HG03066 (cell line): ENCODE measurements at regions not wholly inside any gene's neighbourhood (a gene's known extent, or its start where the extent isn't known, plus 50 kb on each side); places are given as distances from the start of the nearest gene placed in this dataset.
"Not testable (repeated sequence)": the region's sequence is repeated elsewhere in the genome, so short reads cannot be mapped to it uniquely, and the experiment has no call there.

Experiments used
- ATAC-seq: cut with Tn5 transposase; IDR thresholded peaks from one replicate; pipeline ENCODE4 v1.9.1; 2021; ENCODE audit warnings: low read depth; ENCODE audit not compliant: unreplicated experiment

- ATAC-seq = no peak
Measured at GRCh38 chr2:111250448-111251030, 129.8 kb downstream of the BCL2L11 start.

DNA sequence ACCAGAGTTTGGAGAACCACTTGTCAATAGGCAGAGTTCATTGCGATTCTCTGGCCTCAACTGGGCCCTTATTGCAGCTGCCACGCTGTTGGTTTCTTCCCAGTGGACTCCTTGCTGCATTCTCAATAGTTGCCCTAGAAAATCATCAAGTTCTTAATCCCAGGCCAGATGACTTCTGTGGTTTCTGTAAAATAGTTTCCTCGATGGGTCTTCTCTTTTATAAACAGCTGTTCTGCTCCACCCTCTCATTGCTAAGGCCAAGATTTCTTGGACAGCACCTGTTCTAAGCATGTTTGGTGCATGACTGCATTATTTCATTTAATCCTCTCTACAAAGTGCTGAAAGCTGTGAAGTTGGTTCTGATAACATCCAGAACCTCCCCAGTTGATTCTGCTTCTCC lies 131.0 kb downstream of the BCL2L11 start:
- ATAC-seq = no peak

DNA sequence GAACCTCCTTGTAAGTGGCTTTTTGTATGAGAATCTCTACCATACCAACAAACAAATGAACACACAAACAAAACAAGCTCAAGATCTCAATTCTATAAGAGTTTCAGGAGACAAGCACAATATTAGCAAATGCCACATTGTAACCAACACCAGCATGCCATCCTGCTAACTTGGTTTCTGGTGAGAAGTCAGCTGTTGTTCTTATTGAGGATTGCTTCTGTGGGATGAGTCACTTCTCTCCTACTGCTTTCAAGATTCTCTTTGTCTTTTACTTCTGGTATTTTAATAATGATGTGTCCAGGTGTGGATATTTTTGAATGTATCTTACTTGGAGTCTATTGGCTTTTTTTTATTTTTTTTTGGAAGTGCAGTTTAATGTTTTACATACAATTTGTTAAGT lies 131.7 kb downstream of the BCL2L11 start:
- ATAC-seq = no peak

GRCh38 chr2:111254916-111255315 lies 134.2 kb downstream of the BCL2L11 start:
- not testable (repeated sequence) for ATAC-seq

GRCh38 chr2:111256628-111257027 lies 135.9 kb downstream of the BCL2L11 start:
- not testable (repeated sequence) for ATAC-seq

DNA sequence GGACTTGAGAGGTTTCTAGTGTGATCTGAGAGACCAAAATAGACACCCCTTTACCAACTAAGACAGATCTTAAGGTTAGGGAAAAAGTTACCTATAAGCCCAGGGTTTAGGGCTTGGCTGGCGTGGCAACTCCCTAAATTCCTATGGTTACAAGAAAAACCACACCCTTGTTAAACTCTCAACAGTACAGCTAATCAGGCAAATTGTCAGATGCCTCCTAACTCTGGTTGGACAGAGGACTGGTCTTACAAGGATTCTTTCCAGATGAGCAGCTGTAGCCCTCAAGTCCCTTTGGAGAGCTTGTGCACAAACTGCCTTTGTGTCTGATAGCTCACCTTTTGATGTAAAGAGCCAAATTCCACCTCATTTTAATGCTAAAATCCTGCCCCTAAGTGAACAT lies 136.9 kb downstream of the BCL2L11 start:
- not testable (repeated sequence) for ATAC-seq

- not testable (repeated sequence) for ATAC-seq
Measured at GRCh38 chr2:111258318-111258717, 137.6 kb downstream of the BCL2L11 start.

GRCh38 chr2:111262627-111263379 lies 142.1 kb downstream of the BCL2L11 start:
- ATAC-seq = not testable (repeated sequence)

DNA sequence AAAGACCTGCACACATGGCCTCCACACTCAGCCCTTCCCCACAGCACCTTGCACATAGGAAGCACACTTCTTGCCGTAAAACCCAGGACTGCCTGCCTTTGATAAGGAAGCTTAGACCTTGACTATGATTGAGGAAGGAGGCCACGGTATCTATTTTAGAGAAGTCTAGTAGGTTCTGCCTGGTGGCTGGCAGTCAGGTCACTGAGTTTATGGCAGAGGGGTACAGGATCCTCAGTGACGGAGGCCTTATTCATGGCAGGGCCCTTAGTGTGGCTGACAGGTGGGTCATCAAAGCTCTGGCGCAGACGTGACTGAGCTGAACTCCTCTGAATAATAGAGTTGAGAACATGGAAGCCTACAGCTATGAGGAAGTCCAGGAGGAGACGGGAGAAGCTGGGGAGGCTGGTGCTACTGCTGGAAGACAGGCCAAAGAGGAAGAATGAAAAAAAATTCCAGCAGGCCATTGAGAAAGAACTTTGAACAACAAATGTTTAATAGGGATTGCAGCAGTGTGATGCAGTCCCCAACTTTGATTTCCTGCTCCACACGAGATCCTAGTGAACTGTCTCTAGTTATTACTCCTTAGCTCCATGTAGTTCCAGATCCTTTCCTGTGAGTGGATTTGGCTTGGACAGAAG lies 142.8 kb downstream of the BCL2L11 start:
- ATAC-seq = not testable (repeated sequence)

- not testable (repeated sequence) for ATAC-seq
Measured at GRCh38 chr2:111264956-111265355, 144.2 kb downstream of the BCL2L11 start.

GRCh38 chr2:111266556-111266955 lies 145.8 kb downstream of the BCL2L11 start:
- not testable (repeated sequence) for ATAC-seq

GRCh38 chr2:111267038-111267437 lies 146.3 kb downstream of the BCL2L11 start:
- not testable (repeated sequence) for ATAC-seq

DNA sequence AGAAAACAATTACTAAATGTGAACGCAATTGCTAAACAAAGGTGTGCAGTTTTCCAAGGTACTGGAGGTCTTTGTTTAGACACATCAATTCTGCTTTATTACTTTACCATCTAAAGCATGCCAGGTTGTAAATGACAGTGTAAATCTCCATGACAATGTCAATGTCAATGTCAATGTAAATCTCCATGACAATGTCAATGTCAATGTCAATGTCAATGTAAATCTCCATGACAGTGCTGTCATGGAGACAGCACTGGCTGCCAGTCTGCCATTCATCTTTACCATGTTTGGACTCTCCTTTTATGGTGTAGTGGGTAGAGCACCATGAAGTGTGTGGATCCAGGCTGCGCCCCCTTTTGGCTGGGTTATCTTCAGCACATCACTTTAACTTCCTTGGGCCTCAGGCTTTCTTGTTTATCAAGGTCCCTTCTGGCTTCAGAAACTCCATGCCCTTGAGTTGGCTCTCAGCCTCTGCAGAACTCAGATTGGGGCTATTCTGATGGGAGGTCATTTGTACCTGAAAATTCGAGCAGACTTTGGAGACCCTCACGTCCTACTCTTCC lies 149.1 kb downstream of the BCL2L11 start:
- not testable (repeated sequence) for ATAC-seq

GRCh38 chr2:111270569-111270968 lies 149.9 kb downstream of the BCL2L11 start:
- not testable (repeated sequence) for ATAC-seq

- ATAC-seq = not testable (repeated sequence)
Measured at GRCh38 chr2:111271647-111272304, 151.1 kb downstream of the BCL2L11 start.

DNA sequence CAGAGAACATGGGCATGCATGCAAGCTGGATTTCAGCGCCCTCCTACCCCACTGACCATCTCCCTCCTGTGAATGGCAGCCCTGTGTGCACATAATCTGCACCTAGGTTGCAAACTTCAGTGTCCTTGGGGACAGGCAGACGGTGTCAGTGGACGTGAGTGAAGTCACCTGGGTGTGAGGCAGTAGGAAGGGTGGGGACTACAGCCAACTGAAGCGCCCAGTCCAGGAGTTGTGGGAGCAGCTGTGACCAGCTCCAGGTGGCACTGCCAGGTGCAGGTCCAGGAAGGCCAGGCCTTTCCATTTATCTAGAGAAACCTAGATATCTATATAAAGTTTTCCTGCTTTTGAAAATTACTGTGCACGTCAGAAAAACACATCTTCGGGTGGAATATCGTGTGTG lies 152.3 kb downstream of the BCL2L11 start:
- not testable (repeated sequence) for ATAC-seq

GRCh38 chr2:111275047-111275853 lies 154.5 kb downstream of the BCL2L11 start:
- ATAC-seq = not testable (repeated sequence)

DNA sequence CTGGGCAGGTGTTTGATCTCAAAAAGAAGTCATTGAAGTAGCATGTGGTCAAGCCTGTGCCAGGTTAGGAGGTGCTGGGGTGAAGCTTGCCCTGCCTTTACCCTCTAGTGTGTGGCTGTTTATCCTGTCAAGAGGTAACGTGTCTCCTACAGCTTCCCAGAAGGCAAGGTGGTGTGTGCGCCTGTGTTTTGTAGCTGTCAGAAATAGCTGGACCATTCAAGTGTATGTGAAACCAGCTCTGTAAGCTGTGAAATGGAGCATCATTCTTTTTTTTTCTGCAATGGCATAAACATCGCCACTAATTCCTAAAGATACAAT lies 155.1 kb downstream of the BCL2L11 start:
- ATAC-seq = not testable (repeated sequence)

- not testable (repeated sequence) for ATAC-seq
Measured at GRCh38 chr2:111278133-111278532, 157.4 kb downstream of the BCL2L11 start.

GRCh38 chr2:111280709-111281286 lies 160.1 kb downstream of the BCL2L11 start:
- ATAC-seq = not testable (repeated sequence)
